Progenitor cell of endocrine pancreas (in vitro differentiated cells): ENCODE measurements at regions not wholly inside any gene's neighbourhood (a gene's known extent, or its start where the extent isn't known, plus 50 kb on each side); places are given as distances from the start of the nearest gene placed in this dataset.

ENCODE experiments used
- DNase-seq: peaks from one replicate; pipeline ENCODE4 v3.0.0; 2021; ENCODE audit warnings: low spot score; ENCODE audit not compliant: unreplicated experiment
- H3K27ac Mint-ChIP-seq: 2 replicates; pipeline ENCODE4 v1.8.0; 2021; ENCODE audit warnings: mild to moderate bottlenecking, moderate library complexity, mixed read lengths
- H3K27me3 Mint-ChIP-seq: 2 replicates; pipeline ENCODE4 v1.8.0; 2021; ENCODE audit warnings: mixed read lengths
- H3K36me3 Mint-ChIP-seq: 2 replicates; pipeline ENCODE4 v1.8.0; 2022; ENCODE audit warnings: mixed read lengths; ENCODE audit not compliant: insufficient read depth
- H3K4me1 Mint-ChIP-seq: 2 replicates; pipeline ENCODE4 v1.8.0; 2021; ENCODE audit warnings: low read depth, mixed read lengths
- H3K4me3 Mint-ChIP-seq: 2 replicates; pipeline ENCODE4 v1.8.0; 2021; ENCODE audit warnings: low read depth, mild to moderate bottlenecking, moderate library complexity, mixed read lengths
- H3K9me3 Mint-ChIP-seq: 2 replicates; pipeline ENCODE4 v1.8.0; 2021; ENCODE audit warnings: low read depth, mixed read lengths
- CTCF ChIP-seq: fragments of 200-600 bp; sonication (generic); IDR thresholded peaks from one replicate; pipeline ENCODE4 v1.5.0; 2021; ENCODE audit warnings: antibody characterized with exemption, mild to moderate bottlenecking; ENCODE audit not compliant: unreplicated experiment

DNA sequence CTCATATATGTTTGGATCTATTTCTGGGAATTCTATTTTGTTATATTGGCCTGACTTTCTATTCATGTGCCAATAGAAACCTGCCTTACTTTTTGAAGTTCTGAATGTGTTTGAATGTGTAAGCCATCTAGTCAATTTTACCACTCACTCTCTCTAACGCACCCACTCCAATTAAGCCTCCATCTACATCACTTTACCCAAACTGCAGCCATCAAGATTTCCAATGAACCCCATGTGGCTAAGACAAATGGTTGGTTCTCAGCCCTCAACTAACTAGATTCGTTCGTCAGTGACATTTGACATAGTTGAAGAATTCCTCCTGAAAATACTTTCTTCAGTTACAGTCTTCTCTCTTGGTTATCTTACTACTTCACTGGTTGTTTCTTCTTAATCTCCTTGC, 137.3 kb upstream of the FSHR start:
- no peak for TF ChIP-seq CTCF
- Mint-ChIP-seq H3K4me3 (no peak overlapping the region), H3K27me3 (no peaks in the 10 kb centered on the region), H3K9me3 (no peaks in the 10 kb centered on the region), H3K36me3 (no peaks in the 10 kb centered on the region), H3K27ac (no peak overlapping the region), H3K4me1 (no peaks in the 10 kb centered on the region)
- DNase-seq = no peak

GRCh38 chr2:49289711-49290110, 135.4 kb upstream of the FSHR start:
- Mint-ChIP-seq H3K4me3 (no peak overlapping the region), H3K27ac (no peak overlapping the region), H3K9me3 (no peaks in the 10 kb centered on the region), H3K36me3 (no peaks in the 10 kb centered on the region), H3K27me3 (no peaks in the 10 kb centered on the region), H3K4me1 (no peaks in the 10 kb centered on the region)
- TF ChIP-seq CTCF = no peak
- no peak for DNase-seq

- Mint-ChIP-seq H3K4me1 (no peaks in the 10 kb centered on the region), H3K36me3 (no peaks in the 10 kb centered on the region), H3K9me3 (no peaks in the 10 kb centered on the region), H3K27me3 (no peaks in the 10 kb centered on the region), H3K27ac (no peak overlapping the region), H3K4me3 (no peak overlapping the region)
- no peak for DNase-seq
- no peak for TF ChIP-seq CTCF
Observed at GRCh38 chr2:49288902-49289700, 134.8 kb upstream of the FSHR start.

DNA sequence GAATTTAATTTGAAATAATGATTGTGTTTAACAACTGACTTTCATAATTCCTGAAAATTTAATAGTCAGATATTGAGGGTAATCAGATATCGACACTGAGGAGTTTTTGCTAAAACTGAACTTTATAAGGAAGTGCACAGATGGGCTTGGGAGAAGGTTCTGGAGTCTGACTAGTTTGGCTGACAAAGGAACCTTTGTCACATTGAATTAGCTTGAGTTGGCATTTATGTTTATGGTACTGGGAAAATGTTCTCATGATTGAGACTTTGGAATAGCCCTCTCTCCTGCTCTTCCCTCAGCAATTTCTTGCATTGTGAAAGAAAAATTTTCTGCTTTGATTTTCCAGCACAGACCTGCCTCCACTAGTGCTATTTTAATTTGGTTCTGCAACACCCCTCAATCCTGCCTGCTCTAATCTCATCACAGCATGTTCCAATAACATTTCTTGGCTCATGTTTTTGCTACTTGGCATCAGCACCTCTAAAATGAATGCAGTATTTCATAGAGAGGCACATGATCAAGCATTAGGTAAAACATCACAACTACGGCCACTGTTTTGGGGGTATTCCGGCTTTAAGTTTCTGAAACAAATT, 133.9 kb upstream of the FSHR start:
- Mint-ChIP-seq H3K27me3 (no peaks in the 10 kb centered on the region), H3K9me3 (no peaks in the 10 kb centered on the region), H3K27ac (no peak overlapping the region), H3K4me3 (no peak overlapping the region), H3K4me1 (no peaks in the 10 kb centered on the region), H3K36me3 (no peaks in the 10 kb centered on the region)
- no peak for TF ChIP-seq CTCF
- DNase-seq = no peak

GRCh38 chr2:49286726-49287125, 132.4 kb upstream of the FSHR start:
- Mint-ChIP-seq H3K4me1 (no peaks in the 10 kb centered on the region), H3K36me3 (no peaks in the 10 kb centered on the region), H3K4me3 (no peak overlapping the region), H3K27me3 (no peaks in the 10 kb centered on the region), H3K9me3 (no peaks in the 10 kb centered on the region), H3K27ac (no peak overlapping the region)
- TF ChIP-seq CTCF = no peak
- no peak for DNase-seq
